ENCODE measurements at regions not wholly inside any gene's neighbourhood (a gene's known extent, or its start where the extent isn't known, plus 50 kb on each side); places are given as distances from the start of the nearest gene placed in this dataset.
"Not testable (repeated sequence)": the region's sequence is repeated elsewhere in the genome, so short reads cannot be mapped to it uniquely, and the experiment has no call there.

DNA sequence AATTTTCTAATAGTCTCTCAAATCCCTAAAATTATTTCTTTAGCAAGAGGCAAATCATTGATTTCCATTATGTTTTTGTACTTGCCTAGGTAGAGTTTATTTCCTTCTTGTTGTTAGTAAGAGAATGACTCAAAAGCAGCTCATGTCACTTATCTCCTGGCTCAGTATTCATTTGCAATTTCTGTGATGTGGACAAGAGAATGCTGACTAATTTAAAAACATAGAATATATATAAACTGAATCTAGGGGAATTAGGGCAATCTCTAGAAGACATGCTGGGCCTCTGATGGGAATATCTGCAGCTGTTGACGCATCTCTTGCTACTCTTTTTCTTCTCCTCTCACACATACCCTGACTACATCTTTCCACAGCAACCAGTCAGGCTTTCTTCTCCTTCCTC lies 130.8 kb upstream of the PRKD1 start:
- Histone ChIP-seq H3K9me3 (no peaks in the 10 kb centered on the region), H3K4me1 (no peaks in the 10 kb centered on the region), H3K27me3 (no peaks in the 10 kb centered on the region), H3K27ac (no peak overlapping the region), H3K4me3 (no peak overlapping the region), H3K36me3 (no peaks in the 10 kb centered on the region)
- no peak for TF ChIP-seq POLR2AphosphoS5 (IDR thresholded peaks at IDR 0.05)
- no peak for TF ChIP-seq CTCF (IDR thresholded peaks at IDR 0.05)
- TF ChIP-seq POLR2A (IDR thresholded peaks at IDR 0.05) = no peak
- DNase-seq (ENCODE audit: low spot score in 2 of 2) = no peak
- intact Hi-C loops (cut with DNase I; ENCODE audit: low total_unique reads) = no loop called here

- TF ChIP-seq POLR2AphosphoS5 (IDR thresholded peaks at IDR 0.05) = no peak
- TF ChIP-seq CTCF (IDR thresholded peaks at IDR 0.05) = no peak
- TF ChIP-seq POLR2A (IDR thresholded peaks at IDR 0.05) = no peak
- intact Hi-C loops (cut with DNase I; ENCODE audit: low total_unique reads) = no loop called here
- no peak overlapping the region for H3K27ac ChIP-seq
Observed at GRCh38 chr14:30063746-30064145, 136.1 kb upstream of the PRKD1 start.

DNA sequence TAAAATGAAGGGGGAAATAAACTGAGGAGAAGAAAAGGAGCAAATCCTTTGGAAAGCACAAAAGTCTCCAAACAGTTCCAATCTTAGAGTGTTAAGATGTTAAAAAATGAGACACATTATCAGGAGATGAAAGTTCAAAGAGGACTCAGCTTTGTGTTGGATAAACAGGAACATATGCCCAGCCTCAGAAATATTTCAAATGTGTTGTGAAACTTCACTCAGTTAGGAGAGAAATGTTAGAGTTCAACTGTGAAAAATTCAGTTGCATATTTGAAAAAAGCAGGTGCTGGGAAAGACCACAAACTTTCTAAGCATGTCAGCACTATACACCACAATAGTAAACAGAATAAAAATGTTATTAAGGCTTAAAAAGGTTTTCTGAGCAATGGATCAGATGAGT lies 136.8 kb upstream of the PRKD1 start:
- intact Hi-C loops (cut with DNase I; ENCODE audit: low total_unique reads) = no loop called here
- DNase-seq (ENCODE audit: low spot score in 2 of 2) = no peak
- Histone ChIP-seq H3K27me3 (no peaks in the 10 kb centered on the region), H3K27ac (no peak overlapping the region), H3K36me3 (no peaks in the 10 kb centered on the region), H3K4me1 (no peaks in the 10 kb centered on the region), H3K9me3 (no peaks in the 10 kb centered on the region), H3K4me3 (no peak overlapping the region)
- TF ChIP-seq POLR2A (IDR thresholded peaks at IDR 0.05) (no peak), POLR2AphosphoS5 (IDR thresholded peaks at IDR 0.05) (no peak), CTCF (IDR thresholded peaks at IDR 0.05) (no peak)

More at GRCh38 chr14:30063746-30064145, 136.1 kb upstream of the PRKD1 start:
- Histone ChIP-seq H3K4me3 (no peak overlapping the region), H3K36me3 (no peaks in the 10 kb centered on the region), H3K4me1 (no peaks in the 10 kb centered on the region), H3K27me3 (no peaks in the 10 kb centered on the region), H3K9me3 (no peaks in the 10 kb centered on the region)
- no peak for DNase-seq (ENCODE audit: low spot score in 2 of 2)

GRCh38 chr14:30069536-30069935 lies 141.9 kb upstream of the PRKD1 start:
- no peaks in the 10 kb centered on the region for H3K27me3 ChIP-seq
- no peaks in the 10 kb centered on the region for H3K36me3 ChIP-seq
- no peaks in the 10 kb centered on the region for H3K4me1 ChIP-seq
- no peak overlapping the region for H3K27ac ChIP-seq
- TF ChIP-seq POLR2A (IDR thresholded peaks at IDR 0.05) (no peak), CTCF (IDR thresholded peaks at IDR 0.05) (no peak), POLR2AphosphoS5 (IDR thresholded peaks at IDR 0.05) (no peak)
- H3K9me3 ChIP-seq = peaks cover 11 to 16% of the 10 kb centered on the region in 2 donors
- intact Hi-C loops (cut with DNase I; ENCODE audit: low total_unique reads) = no loop called here
- no peak overlapping the region for H3K4me3 ChIP-seq
- no peak for DNase-seq (ENCODE audit: low spot score in 2 of 2)

DNA sequence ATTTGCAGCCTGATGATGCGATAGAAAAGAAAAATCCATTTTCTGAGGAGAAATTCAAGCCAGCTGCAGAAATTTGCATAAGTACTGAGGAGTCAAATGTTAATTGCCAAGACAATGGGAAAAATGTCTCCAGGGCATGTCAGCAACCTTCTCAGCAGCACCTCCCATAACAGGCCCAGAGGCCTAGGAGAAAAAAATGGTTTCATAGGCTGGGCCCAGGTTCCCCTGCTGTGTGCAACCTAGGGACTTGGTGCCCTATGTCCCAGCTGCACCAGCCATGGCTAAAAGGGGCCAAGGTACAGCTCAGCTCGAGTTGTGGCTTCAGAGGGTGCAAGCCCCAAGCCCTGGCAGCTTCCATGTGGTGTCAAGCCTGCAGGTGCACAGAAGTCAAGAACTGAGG lies 144.8 kb upstream of the PRKD1 start:
- H3K36me3 ChIP-seq; H3K27ac ChIP-seq; H3K4me1 ChIP-seq; DNase-seq (ENCODE audit: low spot score in 2 of 2); H3K4me3 ChIP-seq; intact Hi-C loops (cut with DNase I; ENCODE audit: low total_unique reads); H3K27me3 ChIP-seq: not testable (repeated sequence)
- H3K9me3 ChIP-seq = peaks cover 11 to 16% of the 10 kb centered on the region in 2 donors

DNA sequence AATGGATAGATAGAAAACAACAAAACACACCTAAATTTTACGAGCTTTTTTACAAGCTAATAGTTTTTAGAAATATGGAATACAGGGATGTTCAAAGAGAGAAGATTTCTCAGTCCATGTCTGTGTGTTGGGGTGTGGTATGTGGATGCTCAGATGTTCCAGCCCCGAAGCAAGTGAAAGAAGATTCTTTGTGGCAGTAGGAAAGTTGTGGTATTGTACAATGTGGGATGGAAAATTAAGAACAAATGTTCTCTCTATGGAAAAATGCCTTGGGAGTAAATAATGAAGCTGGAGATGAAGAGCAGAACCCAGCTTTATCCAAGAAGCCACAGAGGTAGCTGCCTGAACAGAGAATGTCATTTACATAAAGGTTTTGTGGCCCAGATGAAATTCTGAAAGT lies 150.3 kb upstream of the PRKD1 start:
- TF ChIP-seq CTCF (IDR thresholded peaks at IDR 0.05) (no peak), POLR2A (IDR thresholded peaks at IDR 0.05) (no peak), POLR2AphosphoS5 (IDR thresholded peaks at IDR 0.05) (no peak)
- intact Hi-C loops (cut with DNase I; ENCODE audit: low total_unique reads) = no loop called here

More for the DNA sequence above, 150.3 kb upstream of the PRKD1 start:
- Histone ChIP-seq H3K4me1 (no peaks in the 10 kb centered on the region), H3K27ac (no peak overlapping the region), H3K36me3 (no peaks in the 10 kb centered on the region), H3K4me3 (no peak overlapping the region), H3K27me3 (no peaks in the 10 kb centered on the region), H3K9me3 (peaks cover 3 to 6% of the 10 kb centered on the region in 2 donors)
- no peak for DNase-seq (ENCODE audit: low spot score in 2 of 2)

Measured in breast epithelium (tissue), 4 donors.